Caco-2 (cell line): ENCODE measurements at regions not wholly inside any gene's neighbourhood (a gene's known extent, or its start where the extent isn't known, plus 50 kb on each side); places are given as distances from the start of the nearest gene placed in this dataset.

Source experiments
- BruUV-seq: library from RNA; stranded (reverse); fragments of 400-500 nt; replicated peaks from 2 replicates; lab custom pipeline; 2021; lab: Mats Ljungman, UMichigan
- CTCF ChIA-PET: fragments of 300-600 bp; sonication (Branson Sonifier 250); formaldehyde crosslinking; loops from one replicate; lab custom pipeline; 2022; ENCODE audit warnings: antibody characterized with exemption; lab: Charles Lee
- POLR2A ChIA-PET: fragments of 300-600 bp; sonication (Branson Sonifier 250); formaldehyde crosslinking; loops from one replicate; lab custom pipeline; 2022; ENCODE audit warnings: antibody characterized with exemption; lab: Charles Lee
- DNase-seq, 2 experiments: peaks; one replicate each; pipeline versions ENCODE4 v3.0.0 to v3.0.0-alpha.2; 2020 to 2022
- H3K27me3 ChIP-seq: replicated peaks from 2 replicates; pipeline ENCODE4 v1.6.0; 2011; ENCODE audit warnings: low read length; ENCODE audit not compliant: control insufficient read depth, insufficient read depth
- H3K36me3 ChIP-seq: 2 replicates; pipeline ENCODE4 v1.5.1; 2011; ENCODE audit warnings: low read length; ENCODE audit not compliant: control insufficient read depth, insufficient read depth
- H3K4me1 ChIP-seq: fragments of 250-450 bp; sonication (Bioruptor Pico); 2 replicates; pipeline ENCODE4 v1.5.1; 2020; ENCODE audit warnings: mild to moderate bottlenecking
- H3K4me3 ChIP-seq: 2 replicates; pipeline ENCODE4 v1.5.1; 2011; ENCODE audit warnings: low read depth, mild to moderate bottlenecking, control low read depth, low read length
- H3K9me3 ChIP-seq: fragments of 250-450 bp; sonication (Bioruptor Pico); 2 replicates; pipeline ENCODE4 v1.5.1; 2020; ENCODE audit warnings: mild to moderate bottlenecking, moderate library complexity
- H3K27ac Mint-ChIP-seq: one replicate; pipeline ENCODE4 v1.8.0; 2022; ENCODE audit warnings: mixed read lengths; ENCODE audit not compliant: unreplicated experiment
- H3K27me3 Mint-ChIP-seq: one replicate; pipeline ENCODE4 v1.8.0; 2022; ENCODE audit warnings: mixed read lengths; ENCODE audit not compliant: insufficient read depth, unreplicated experiment
- H3K36me3 Mint-ChIP-seq: one replicate; pipeline ENCODE4 v1.8.0; 2022; ENCODE audit warnings: mild to moderate bottlenecking, mixed read lengths; ENCODE audit not compliant: insufficient read depth, unreplicated experiment
- H3K4me1 Mint-ChIP-seq: one replicate; pipeline ENCODE4 v1.8.0; 2022; ENCODE audit warnings: low read depth, mixed read lengths; ENCODE audit not compliant: unreplicated experiment
- H3K4me3 Mint-ChIP-seq: one replicate; pipeline ENCODE4 v1.8.0; 2022; ENCODE audit warnings: mild to moderate bottlenecking, moderate library complexity, mixed read lengths; ENCODE audit not compliant: unreplicated experiment
- H3K9me3 Mint-ChIP-seq: one replicate; pipeline ENCODE4 v1.8.0; 2022; ENCODE audit warnings: mixed read lengths; ENCODE audit not compliant: unreplicated experiment
- intact Hi-C: fragments of 100-400 bp; cut with micrococcal nuclease; formaldehyde crosslinking; loops from one replicate; pipeline ENCODE4 v1.10.0; 2022; ENCODE audit not compliant: unreplicated experiment
- TF ChIP-seq, protein P1 (sequence below), 2 experiments: fragments of 200-600 bp in 1 of 2; IDR thresholded peaks; 1 replicate in 1 of 2; 2 replicates in 1 of 2; pipeline versions ENCODE4 v1.5.1 to v1.8.0; 2011 to 2022; ENCODE audit warnings: antibody characterized with exemption in 1 of 2, control low read depth in 1 of 2, inconsistent platforms in 1 of 2, low read depth in 1 of 2, low read length in 1 of 2, mild to moderate bottlenecking in 1 of 2, moderate library complexity in 1 of 2; ENCODE audit not compliant: insufficient read depth in 1 of 2, severe bottlenecking in 1 of 2, unreplicated experiment in 1 of 2

DNA sequence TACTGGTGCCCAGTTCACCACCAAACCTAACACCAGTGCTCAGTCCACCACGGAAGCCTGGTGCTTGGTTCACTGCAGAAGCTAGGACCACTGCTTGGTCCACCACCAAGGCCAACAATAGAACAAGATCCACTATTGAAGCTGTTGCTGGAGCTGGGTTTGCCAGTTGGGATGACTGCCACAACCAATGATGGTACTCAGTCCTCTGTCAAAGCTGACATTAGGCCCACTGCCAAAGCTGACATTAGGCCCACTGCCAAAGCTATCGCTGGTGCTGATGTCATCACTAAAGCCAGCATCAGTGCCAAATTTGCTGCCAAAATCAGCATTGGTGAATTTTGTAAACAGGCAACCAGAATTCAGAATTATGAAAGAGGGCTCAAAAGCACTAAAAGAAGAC, 1850.2 kb upstream of the RAG2 start:
- Histone ChIP-seq H3K27me3 (no peaks in the 10 kb centered on the region), H3K4me1 (no peaks in the 10 kb centered on the region), H3K36me3 (no peaks in the 10 kb centered on the region), H3K9me3 (no peaks in the 10 kb centered on the region), H3K4me3 (no peak overlapping the region)
- CTCF ChIA-PET: no interaction called here
- DNase-seq: no peak
- H3K36me3 Mint-ChIP-seq: no peaks in the 10 kb centered on the region
- intact Hi-C loops: no loop called here
- no peaks in the 10 kb centered on the region for H3K4me1 Mint-ChIP-seq
- H3K27ac Mint-ChIP-seq: no peak overlapping the region
- TF ChIP-seq, protein P1, sequence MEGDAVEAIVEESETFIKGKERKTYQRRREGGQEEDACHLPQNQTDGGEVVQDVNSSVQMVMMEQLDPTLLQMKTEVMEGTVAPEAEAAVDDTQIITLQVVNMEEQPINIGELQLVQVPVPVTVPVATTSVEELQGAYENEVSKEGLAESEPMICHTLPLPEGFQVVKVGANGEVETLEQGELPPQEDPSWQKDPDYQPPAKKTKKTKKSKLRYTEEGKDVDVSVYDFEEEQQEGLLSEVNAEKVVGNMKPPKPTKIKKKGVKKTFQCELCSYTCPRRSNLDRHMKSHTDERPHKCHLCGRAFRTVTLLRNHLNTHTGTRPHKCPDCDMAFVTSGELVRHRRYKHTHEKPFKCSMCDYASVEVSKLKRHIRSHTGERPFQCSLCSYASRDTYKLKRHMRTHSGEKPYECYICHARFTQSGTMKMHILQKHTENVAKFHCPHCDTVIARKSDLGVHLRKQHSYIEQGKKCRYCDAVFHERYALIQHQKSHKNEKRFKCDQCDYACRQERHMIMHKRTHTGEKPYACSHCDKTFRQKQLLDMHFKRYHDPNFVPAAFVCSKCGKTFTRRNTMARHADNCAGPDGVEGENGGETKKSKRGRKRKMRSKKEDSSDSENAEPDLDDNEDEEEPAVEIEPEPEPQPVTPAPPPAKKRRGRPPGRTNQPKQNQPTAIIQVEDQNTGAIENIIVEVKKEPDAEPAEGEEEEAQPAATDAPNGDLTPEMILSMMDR (IDR thresholded peaks at IDR 0.05; ENCODE audit: insufficient read depth in 1 of 2, low read depth in 1 of 2, low read length in 1 of 2, severe bottlenecking in 1 of 2, unreplicated experiment in 1 of 2): no peak
- H3K27me3 Mint-ChIP-seq: no peaks in the 10 kb centered on the region
- POLR2A ChIA-PET: no interaction called here
- BruUV-seq: no TSS peak
- no peak overlapping the region for H3K4me3 Mint-ChIP-seq
- no peaks in the 10 kb centered on the region for H3K9me3 Mint-ChIP-seq

DNA sequence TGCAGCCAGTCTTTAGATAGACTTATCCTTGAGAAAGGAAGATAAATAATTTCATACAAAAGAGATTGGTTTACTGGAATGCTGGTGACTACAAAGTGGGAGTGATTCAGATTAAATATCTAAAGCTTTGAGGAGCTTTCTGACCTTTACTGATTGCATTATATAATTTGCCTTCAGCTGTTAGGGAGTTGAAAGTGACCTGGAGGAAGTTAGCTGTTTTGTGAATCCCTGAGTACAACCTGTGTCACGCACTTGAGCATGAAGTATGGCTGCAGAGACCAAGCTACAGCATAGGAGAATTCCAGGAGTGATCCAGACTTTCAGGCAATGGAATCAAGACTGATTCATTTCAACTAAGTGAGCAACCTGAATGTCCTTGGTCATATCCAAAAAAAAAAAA, 1848.3 kb upstream of the RAG2 start:
- no peaks in the 10 kb centered on the region for H3K9me3 Mint-ChIP-seq
- H3K27me3 ChIP-seq: no peaks in the 10 kb centered on the region
- no peak overlapping the region for H3K4me3 ChIP-seq
- POLR2A ChIA-PET: no interaction called here
- no TSS peak for BruUV-seq
- H3K27me3 Mint-ChIP-seq: no peaks in the 10 kb centered on the region
- no peak overlapping the region for H3K4me3 Mint-ChIP-seq
- DNase-seq: no peak
- no peaks in the 10 kb centered on the region for H3K36me3 Mint-ChIP-seq
- intact Hi-C loops: no loop called here
- H3K4me1 ChIP-seq: no peaks in the 10 kb centered on the region
- no peaks in the 10 kb centered on the region for H3K9me3 ChIP-seq
- H3K36me3 ChIP-seq: no peaks in the 10 kb centered on the region
- CTCF ChIA-PET: no interaction called here
- H3K27ac Mint-ChIP-seq: no peak overlapping the region
- no peaks in the 10 kb centered on the region for H3K4me1 Mint-ChIP-seq
- TF ChIP-seq, protein P1 (IDR thresholded peaks at IDR 0.05; ENCODE audit: insufficient read depth in 1 of 2, low read depth in 1 of 2, low read length in 1 of 2, severe bottlenecking in 1 of 2, unreplicated experiment in 1 of 2): no peak

DNA sequence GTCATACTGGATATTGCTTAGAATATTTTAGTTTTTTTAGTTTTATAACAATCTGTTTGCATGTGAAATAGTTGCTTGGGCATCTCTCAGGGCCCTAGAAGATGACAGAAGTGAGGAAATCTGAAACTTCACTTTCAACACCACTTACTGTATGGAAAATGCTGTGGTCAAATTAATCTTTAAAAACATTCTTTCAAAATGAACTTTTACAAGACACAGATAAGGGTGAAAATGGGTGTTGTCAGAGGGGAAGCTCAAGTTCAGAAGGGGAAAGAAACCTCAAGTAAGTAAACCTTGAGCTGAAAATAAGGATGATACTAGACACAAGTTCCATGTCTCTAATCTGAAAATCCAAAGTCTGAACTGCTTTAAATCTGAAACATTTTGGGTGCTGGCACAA, 1840.1 kb upstream of the RAG2 start:
- Histone ChIP-seq H3K36me3 (no peaks in the 10 kb centered on the region), H3K4me3 (no peak overlapping the region), H3K27me3 (no peaks in the 10 kb centered on the region), H3K4me1 (no peaks in the 10 kb centered on the region), H3K9me3 (peaks cover 7% of the 10 kb centered on the region; the same call in 1 of the 2 replicates)
- Mint-ChIP-seq H3K27me3 (no peaks in the 10 kb centered on the region), H3K9me3 (no peaks in the 10 kb centered on the region), H3K4me3 (no peak overlapping the region), H3K36me3 (no peaks in the 10 kb centered on the region), H3K4me1 (no peaks in the 10 kb centered on the region), H3K27ac (no peak overlapping the region)
- intact Hi-C loops: no loop called here
- TF ChIP-seq, protein P1 (IDR thresholded peaks at IDR 0.05; ENCODE audit: insufficient read depth in 1 of 2, low read depth in 1 of 2, low read length in 1 of 2, severe bottlenecking in 1 of 2, unreplicated experiment in 1 of 2): no peak
- DNase-seq: no peak
- no TSS peak for BruUV-seq
- ChIA-PET POLR2A (no interaction called here), CTCF (no interaction called here)
